D721Med (cell line): ENCODE measurements at regions not wholly inside any gene's neighbourhood (a gene's known extent, or its start where the extent isn't known, plus 50 kb on each side); places are given as distances from the start of the nearest gene placed in this dataset.

ENCODE experiments used
- DNase-seq: peaks from one replicate; pipeline ENCODE4 v3.0.0; 2011; ENCODE audit warnings: low spot score; ENCODE audit not compliant: insufficient read length
- FAIRE-seq: peaks from 2 replicates; lab custom pipeline; 2011; peaks lifted over from hg19 to GRCh38; lab: Jason Lieb, UNC
- TF ChIP-seq, protein P1 (sequence below): IDR thresholded peaks from 2 replicates; pipeline ENCODE4 v1.5.1; 2012; ENCODE audit warnings: mild to moderate bottlenecking, control low read depth; ENCODE audit not compliant: insufficient read depth; ENCODE audit errors: missing control alignments

DNA sequence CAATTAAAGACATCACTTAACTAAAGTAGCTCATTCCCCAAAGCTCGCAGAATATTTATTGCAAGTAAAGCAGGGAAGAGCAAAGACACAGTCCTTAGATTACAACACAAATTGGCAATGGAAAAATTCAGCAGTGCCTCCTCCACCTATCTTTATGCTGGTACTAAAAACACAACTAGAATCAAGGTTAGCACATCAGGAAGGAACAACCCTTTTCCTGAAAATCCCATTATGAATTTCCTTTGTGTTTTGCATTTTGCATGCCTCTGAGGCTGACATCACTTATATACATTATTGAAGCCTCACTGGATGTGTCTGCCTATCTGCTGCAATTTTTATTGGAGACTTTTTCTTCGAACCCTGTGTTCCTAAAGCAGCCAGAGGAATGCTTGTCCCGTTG, 193.8 kb upstream of the STK17B start:
- DNase-seq: no peak
- TF ChIP-seq, protein P1, sequence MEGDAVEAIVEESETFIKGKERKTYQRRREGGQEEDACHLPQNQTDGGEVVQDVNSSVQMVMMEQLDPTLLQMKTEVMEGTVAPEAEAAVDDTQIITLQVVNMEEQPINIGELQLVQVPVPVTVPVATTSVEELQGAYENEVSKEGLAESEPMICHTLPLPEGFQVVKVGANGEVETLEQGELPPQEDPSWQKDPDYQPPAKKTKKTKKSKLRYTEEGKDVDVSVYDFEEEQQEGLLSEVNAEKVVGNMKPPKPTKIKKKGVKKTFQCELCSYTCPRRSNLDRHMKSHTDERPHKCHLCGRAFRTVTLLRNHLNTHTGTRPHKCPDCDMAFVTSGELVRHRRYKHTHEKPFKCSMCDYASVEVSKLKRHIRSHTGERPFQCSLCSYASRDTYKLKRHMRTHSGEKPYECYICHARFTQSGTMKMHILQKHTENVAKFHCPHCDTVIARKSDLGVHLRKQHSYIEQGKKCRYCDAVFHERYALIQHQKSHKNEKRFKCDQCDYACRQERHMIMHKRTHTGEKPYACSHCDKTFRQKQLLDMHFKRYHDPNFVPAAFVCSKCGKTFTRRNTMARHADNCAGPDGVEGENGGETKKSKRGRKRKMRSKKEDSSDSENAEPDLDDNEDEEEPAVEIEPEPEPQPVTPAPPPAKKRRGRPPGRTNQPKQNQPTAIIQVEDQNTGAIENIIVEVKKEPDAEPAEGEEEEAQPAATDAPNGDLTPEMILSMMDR: no peak
- FAIRE-seq: no peak

GRCh38 chr2:196365923-196366322, 194.5 kb upstream of the STK17B start:
- TF ChIP-seq, protein P1: no peak
- FAIRE-seq (no peak), DNase-seq (no peak)

GRCh38 chr2:196367633-196368032, 196.3 kb upstream of the STK17B start:
- TF ChIP-seq, protein P1: no peak
- FAIRE-seq (no peak), DNase-seq (no peak)

GRCh38 chr2:196368546-196369225, 197.3 kb upstream of the STK17B start:
- FAIRE-seq (no peak), DNase-seq (no peak)
- TF ChIP-seq, protein P1: no peak

DNA sequence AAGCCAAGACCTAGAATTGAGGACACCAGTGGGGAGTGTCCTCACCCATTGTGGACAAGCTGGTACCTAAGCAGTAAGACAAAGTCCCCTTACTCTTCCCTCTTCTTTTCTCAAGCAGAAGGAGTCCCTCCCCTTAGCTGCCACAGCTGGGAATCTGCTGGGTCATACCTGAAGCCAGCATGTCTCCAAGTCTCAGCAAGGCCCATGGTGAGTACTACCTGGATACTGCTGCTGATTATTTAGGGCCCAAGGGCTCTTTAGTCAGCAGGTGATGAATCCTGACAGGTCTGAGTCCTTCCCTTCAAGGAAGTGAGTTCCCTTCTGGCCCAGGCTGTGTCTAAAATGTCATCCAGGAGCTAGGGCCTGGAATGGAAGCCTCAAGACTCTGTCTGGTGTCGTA, 198.6 kb upstream of the STK17B start:
- DNase-seq (no peak), FAIRE-seq (no peak)
- TF ChIP-seq, protein P1: no peak

DNA sequence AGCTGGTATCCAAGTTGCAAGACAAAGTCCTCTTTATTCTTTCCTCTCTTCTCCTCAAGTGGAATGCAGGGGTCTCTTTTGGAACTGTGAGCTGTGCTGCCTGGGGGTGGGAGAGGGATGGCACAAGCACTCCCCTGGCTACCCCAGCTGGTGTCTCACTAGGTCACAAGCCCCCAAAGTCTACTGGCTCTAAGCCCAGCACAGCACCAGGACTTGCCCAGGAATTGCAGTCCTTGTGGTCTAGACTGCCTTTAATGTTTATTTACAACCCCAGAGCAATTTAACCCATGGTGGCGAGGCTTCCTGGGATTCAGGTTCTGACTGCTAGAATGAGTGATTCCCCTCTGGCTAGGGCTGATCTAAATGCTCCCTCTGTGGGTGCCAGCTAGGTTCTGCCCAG, 199.0 kb upstream of the STK17B start:
- FAIRE-seq (no peak), DNase-seq (no peak)
- TF ChIP-seq, protein P1: no peak

DNA sequence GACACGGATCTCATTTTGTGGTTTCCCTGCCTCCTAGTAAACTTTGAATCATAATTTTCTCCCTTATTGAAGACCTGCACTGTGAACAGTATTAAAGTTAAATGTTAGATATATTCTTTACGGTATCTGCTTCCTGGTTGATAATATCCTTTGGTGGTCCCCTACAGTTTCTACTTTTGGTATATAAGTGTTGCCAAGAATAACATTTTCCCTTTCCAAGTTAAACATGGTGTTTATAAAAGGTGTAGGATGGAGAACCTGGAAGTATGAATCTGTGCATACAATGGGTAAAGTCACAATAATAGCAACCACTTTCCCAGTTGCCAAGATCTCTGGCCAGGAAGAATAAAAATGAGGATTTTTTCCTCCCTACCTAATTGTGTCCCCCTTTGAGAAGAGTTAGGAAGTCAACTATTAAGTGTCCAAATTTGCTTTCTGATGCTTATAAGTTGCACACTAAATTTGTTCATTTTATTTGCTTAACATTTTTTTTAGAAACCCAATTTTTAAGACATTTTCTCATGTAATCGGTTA, 201.0 kb upstream of the STK17B start:
- TF ChIP-seq, protein P1: no peak
- no peak for DNase-seq
- no peak for FAIRE-seq
